ENCODE measurements at regions not wholly inside any gene's neighbourhood (a gene's known extent, or its start where the extent isn't known, plus 50 kb on each side); places are given as distances from the start of the nearest gene placed in this dataset.

DNA sequence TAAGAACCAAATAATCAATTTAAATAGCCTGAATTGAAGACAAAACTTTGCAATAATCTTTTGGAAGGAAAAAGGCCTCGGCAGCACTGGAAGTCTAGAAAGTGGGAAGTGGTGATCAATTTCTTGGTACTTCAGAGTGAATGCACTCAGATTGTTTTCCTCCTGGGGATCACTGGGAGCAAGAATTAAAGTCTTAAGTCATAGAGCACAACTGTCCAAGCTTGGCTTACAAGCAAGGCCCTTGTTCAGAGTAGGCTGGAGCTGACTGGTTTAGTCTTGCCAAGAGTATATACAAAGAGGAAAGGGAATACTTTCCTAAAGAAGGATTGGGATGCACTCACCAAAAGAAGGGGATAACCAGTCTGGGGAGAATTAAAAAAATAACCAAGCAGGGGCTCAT, 637.1 kb downstream of the CCSER2 start:
- TF ChIP-seq ZNF501 (tag by site-specific recombination; IDR thresholded peaks at IDR 0.05): no peak
- no peak for TF ChIP-seq ZNF239 (tag by site-specific recombination; IDR thresholded peaks at IDR 0.05)
- no peak for TF ChIP-seq ZXDB (tag by site-specific recombination; IDR thresholded peaks at IDR 0.05)
- TF ChIP-seq, protein P1, sequence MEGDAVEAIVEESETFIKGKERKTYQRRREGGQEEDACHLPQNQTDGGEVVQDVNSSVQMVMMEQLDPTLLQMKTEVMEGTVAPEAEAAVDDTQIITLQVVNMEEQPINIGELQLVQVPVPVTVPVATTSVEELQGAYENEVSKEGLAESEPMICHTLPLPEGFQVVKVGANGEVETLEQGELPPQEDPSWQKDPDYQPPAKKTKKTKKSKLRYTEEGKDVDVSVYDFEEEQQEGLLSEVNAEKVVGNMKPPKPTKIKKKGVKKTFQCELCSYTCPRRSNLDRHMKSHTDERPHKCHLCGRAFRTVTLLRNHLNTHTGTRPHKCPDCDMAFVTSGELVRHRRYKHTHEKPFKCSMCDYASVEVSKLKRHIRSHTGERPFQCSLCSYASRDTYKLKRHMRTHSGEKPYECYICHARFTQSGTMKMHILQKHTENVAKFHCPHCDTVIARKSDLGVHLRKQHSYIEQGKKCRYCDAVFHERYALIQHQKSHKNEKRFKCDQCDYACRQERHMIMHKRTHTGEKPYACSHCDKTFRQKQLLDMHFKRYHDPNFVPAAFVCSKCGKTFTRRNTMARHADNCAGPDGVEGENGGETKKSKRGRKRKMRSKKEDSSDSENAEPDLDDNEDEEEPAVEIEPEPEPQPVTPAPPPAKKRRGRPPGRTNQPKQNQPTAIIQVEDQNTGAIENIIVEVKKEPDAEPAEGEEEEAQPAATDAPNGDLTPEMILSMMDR (tag by site-specific recombination; IDR thresholded peaks at IDR 0.05): no peak
- TF ChIP-seq, protein P2, sequence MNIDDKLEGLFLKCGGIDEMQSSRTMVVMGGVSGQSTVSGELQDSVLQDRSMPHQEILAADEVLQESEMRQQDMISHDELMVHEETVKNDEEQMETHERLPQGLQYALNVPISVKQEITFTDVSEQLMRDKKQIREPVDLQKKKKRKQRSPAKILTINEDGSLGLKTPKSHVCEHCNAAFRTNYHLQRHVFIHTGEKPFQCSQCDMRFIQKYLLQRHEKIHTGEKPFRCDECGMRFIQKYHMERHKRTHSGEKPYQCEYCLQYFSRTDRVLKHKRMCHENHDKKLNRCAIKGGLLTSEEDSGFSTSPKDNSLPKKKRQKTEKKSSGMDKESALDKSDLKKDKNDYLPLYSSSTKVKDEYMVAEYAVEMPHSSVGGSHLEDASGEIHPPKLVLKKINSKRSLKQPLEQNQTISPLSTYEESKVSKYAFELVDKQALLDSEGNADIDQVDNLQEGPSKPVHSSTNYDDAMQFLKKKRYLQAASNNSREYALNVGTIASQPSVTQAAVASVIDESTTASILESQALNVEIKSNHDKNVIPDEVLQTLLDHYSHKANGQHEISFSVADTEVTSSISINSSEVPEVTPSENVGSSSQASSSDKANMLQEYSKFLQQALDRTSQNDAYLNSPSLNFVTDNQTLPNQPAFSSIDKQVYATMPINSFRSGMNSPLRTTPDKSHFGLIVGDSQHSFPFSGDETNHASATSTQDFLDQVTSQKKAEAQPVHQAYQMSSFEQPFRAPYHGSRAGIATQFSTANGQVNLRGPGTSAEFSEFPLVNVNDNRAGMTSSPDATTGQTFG (tag by site-specific recombination; IDR thresholded peaks at IDR 0.05; ENCODE audit: borderline replicate concordance): no peak
- no peak for TF ChIP-seq ZNF76 (tag by site-specific recombination; IDR thresholded peaks at IDR 0.05; ENCODE audit: borderline replicate concordance, low read depth)
- no peak for TF ChIP-seq GLI4 (tag by site-specific recombination; IDR thresholded peaks at IDR 0.05)
- TF ChIP-seq ZNF10 (tag by site-specific recombination; IDR thresholded peaks at IDR 0.05): no peak
- no peak for TF ChIP-seq RBAK (tag by site-specific recombination; IDR thresholded peaks at IDR 0.05)
- TF ChIP-seq ZNF416 (tag by site-specific recombination; IDR thresholded peaks at IDR 0.05): no peak
- TF ChIP-seq ZNF510 (tag by site-specific recombination; IDR thresholded peaks at IDR 0.05; ENCODE audit: insufficient replicate concordance): no peak
